HG03064 (cell line): ENCODE measurements at regions not wholly inside any gene's neighbourhood (a gene's known extent, or its start where the extent isn't known, plus 50 kb on each side); places are given as distances from the start of the nearest gene placed in this dataset.

Source experiments
- ATAC-seq: cut with Tn5 transposase; IDR thresholded peaks from one replicate; pipeline ENCODE4 v1.9.1; 2021; ENCODE audit warnings: low read depth; ENCODE audit not compliant: unreplicated experiment

- ATAC-seq, result no peak
Measured at GRCh38 chr2:122988395-122989221, 1036.5 kb upstream of the CNTNAP5 start.

DNA sequence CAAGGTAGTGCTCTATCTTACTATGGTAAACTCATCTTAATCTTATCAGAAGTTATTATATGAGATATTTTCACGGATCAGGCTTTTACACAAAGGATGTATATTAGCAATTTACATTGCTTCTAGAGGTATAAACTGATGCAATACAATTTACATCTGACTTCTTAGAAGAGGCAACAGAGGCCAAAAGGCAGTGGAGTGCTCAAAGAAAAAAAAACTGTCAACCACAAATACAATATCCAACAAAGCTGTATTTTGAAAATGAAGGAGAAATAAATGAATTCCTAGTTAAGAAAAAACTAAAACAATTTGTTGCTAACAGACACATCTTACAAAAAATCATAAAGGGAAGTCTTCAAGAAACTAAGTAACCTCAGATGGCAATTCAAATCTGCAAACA lies 1031.5 kb upstream of the CNTNAP5 start:
- ATAC-seq, result no peak

DNA sequence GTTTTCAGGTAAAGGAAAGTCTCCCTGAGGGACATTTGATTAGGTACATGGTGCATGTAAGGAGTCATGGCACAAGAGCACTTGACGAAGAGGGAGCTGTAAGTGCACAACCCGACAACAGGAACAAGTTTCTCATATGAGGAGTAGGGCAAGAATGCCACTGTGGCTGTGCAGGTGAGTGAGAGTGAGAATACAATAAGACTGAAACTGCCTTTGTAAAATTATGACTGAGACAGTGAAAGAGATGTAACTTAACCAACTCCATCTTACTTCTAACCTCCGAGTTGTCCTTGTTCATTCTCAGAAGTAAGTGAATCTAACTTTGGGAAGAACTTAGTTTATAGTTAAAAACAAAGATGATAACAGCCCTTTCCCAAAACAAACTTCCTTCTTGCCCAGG lies 1025.8 kb upstream of the CNTNAP5 start:
- no peak for ATAC-seq

DNA sequence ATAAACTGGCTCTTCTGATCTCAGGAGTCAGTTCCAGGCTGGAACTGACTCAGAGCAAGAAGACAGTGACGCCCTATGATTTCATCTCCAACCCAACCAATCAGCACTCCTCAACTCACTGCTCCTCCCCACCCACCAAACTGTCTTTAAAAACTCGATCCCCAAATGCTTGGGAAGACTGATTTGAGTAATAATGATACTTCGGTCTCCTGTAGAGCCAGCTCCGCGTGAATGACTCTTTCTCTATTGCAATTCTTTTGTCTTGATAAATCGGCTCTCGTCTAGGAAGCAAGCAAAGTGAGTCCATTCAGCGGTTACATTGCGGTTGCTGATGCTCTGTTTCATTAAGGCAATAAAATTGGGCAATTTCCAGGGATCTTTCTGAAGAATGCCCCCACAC lies 1025.3 kb upstream of the CNTNAP5 start:
- no peak for ATAC-seq

- ATAC-seq, result no peak
Measured at GRCh38 chr2:123002660-123003248, 1022.3 kb upstream of the CNTNAP5 start.

DNA sequence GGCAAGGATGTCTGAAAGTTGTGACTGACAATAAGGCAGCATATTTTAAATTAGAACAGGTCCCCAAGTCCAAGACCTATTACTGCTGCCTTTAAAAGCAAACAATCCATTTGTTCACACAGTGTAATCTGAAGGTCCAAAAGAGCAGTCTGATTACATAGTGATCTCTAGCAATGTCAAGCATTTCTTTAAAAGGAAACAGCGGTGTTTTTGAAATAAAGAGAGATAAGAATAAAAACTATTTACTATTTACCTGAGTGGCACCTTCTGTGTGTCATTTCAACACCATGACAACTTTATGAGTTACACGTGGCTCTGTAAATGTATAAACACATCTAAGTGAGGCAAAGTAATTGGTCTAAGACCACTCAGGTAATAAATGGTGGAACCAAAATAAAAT lies 1009.9 kb upstream of the CNTNAP5 start:
- no peak for ATAC-seq

- ATAC-seq, result no peak
Measured at GRCh38 chr2:123035541-123035940, 989.5 kb upstream of the CNTNAP5 start.

DNA sequence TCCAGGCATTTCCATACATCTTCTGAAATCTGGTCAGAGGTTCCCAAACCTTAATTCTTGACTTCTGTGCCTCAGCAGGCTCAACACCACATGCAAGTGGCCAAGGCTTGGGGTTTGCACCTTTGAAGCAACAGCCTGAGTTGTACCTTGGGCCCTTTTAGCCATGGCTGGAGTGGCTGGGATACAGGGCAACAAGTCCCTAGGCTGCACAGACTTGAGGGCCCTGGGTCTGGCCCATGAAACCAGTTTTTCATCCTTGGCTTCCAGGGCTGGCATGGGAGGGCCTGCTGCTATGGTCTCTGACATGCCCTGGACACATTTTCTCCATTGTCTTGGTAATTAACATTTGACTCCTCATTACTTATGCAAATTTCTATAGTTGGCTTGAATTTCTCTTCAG lies 988.8 kb upstream of the CNTNAP5 start:
- ATAC-seq, result no peak

DNA sequence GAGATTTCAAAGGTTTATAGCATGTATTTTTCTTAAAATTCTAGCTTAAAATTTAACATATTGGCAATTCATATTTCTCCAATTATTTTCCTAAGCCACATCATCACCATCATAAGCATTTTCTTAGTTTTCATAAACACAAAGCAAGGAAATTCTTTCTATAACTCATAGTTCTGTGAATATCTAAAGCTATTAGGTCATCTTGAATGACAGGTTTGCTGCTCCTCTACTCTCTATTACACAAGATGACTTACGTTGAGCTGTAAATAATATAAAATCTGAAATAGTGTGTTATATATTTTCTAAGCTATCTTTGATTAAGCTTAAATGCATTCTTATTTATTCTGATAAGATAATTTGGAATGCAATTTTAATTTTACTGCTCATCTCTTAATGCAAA lies 984.6 kb upstream of the CNTNAP5 start:
- ATAC-seq, result no peak

GRCh38 chr2:123043458-123043857 lies 981.6 kb upstream of the CNTNAP5 start:
- ATAC-seq, result no peak

GRCh38 chr2:123045713-123046112 lies 979.4 kb upstream of the CNTNAP5 start:
- no peak for ATAC-seq

DNA sequence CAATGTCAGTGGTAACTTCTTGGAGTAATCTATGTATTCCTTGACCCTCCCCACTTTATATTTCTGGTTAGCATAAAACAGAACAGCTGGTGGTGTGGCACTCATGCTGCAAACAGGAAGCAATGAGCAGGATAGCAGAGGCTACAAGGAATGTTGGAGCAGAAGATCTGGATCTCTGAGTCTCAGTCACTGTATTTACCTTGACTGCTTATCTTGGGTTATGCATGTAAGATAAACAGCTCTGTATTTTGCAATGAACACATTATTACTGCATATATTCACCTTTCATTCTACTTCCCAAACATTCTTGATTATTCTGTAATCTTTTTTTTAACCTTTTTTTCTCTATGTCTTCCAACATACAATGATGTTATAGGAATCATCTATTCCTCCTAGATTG lies 977.9 kb upstream of the CNTNAP5 start:
- ATAC-seq, result no peak

DNA sequence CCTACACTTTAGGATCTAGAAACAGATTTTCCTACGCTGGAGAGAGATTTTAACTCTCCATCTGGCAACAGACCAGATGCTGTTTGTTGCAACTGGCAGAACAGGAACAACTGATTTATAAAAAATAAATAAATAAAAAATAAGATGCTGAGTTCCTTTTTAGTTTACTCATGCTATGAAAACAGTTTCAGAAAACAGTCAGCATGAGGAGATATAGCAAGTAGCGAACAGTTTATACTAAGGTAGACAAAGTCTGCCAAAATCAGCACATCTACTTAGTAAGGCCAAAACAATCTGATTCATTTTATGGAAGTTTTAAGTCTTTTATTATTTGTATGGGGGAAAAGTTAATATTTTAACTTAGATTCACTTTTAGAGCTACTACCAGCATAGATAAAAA lies 974.0 kb upstream of the CNTNAP5 start:
- ATAC-seq, result no peak

DNA sequence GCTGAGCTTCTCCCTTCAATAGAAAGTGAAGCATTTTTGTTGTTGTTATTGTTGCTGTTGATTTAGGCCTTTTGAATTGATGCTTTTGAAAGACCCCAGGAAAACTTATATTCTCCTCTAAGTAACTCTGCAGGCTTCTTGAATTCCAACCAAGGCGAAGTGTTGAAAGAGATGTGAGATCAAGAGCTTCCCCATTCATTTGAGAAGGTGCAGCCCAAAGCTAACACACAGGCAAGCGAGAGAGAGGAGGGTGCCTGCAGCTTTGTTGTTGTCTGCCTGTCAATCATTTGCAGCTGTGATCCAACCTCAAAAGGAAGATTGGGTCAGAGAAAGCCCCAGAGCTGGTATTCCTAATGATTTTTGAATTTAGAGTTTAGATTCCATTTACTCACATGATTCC lies 963.6 kb upstream of the CNTNAP5 start:
- ATAC-seq, result no peak

DNA sequence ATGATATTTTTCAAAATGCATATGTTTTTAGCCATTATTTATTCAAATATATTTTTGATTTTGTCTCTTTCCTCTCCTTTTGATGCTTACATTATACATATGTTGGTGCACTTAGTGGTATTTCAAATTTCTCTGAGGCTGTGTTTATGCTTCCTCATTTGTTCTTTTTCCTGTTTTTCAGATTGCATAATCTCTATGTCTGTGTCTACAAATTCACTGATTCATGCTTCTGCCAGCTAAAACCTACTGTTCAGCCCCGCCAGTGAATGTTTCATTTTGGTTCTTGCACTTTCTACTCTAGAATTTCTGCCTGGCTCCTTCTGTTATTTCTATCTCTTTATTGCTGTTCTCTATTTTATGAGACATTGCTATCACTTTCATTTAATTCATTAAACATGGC lies 951.7 kb upstream of the CNTNAP5 start:
- ATAC-seq, result no peak

- ATAC-seq, result no peak
Measured at GRCh38 chr2:123073956-123074355, 951.1 kb upstream of the CNTNAP5 start.

GRCh38 chr2:123077101-123077500 lies 948.0 kb upstream of the CNTNAP5 start:
- no peak for ATAC-seq

GRCh38 chr2:123080331-123080730 lies 944.8 kb upstream of the CNTNAP5 start:
- no peak for ATAC-seq

DNA sequence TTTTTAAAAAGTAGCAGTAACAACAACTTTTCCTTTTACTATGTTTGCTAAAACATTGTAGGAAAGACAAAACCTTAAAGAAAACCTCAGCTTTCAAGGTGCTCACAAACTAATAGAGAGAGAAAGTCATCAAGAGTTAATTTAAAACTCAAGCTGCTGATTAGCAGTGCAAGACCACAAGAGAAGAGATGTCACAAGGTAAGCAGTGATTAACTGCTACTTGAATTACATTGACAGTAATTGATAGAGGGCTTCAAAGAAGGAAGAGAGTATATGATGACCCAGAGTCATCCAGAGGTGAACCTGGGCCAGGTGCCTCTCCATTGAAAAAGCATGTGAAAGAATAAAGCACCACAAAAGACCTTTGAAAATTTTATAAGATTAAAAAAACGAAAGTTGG lies 939.6 kb upstream of the CNTNAP5 start:
- ATAC-seq, result no peak

DNA sequence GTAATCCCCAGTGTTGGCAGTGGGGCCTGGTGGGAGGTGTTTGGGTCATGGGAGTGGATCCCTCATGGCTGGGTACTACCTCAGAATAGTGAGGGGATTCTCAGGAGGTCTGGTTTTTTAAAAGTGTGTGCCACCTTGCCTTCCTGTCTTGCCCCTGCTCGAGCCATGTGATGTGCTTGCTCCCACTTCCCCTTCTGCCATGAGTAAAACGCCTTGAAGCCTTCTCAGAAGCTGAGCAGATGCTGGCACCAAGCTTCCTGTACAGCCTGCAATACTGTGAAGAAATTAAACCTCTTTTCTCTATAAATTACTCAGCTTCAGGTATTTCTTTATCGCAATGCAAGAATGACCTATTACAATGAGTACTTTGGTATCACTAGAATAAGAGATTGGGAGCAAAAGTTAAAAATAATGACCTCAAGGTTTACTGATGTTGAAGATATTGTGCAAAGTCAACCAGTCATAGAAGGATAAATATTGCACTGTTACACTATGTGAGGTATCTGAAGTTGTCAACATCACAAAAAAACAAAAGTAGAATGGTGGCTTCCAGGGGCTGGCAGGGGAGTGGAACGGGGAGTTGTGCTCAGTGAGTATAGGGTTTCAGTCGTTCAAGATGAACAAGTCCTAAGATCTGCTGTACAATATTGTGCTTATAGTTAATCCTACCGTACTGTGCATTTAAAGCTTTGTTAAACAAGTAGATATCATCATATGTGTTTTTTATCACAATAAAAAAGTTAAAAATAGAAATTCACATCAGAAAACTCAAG lies 938.3 kb upstream of the CNTNAP5 start:
- no peak for ATAC-seq

GRCh38 chr2:123091471-123091870 lies 933.6 kb upstream of the CNTNAP5 start:
- ATAC-seq, result no peak

DNA sequence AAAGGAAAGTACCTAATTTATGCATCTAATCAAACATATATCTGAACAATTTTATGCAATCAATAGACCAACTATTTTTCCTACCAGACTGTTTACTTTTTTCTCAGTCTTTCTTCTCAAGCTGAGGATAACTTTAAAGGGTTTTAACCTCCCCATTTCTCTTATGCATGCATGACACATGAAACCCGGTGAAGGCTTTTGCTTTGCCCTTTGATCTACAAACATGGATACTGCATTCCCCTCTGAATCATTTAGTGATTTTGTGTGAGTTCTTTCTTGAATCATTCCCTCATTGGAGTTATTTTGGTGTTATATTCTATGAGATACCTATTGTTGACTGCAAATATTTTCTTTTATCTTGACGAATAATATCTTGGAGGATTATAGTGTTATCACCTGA lies 931.9 kb upstream of the CNTNAP5 start:
- no peak for ATAC-seq
